Fibroblast of lung (primary cell): ENCODE measurements at regions not wholly inside any gene's neighbourhood (a gene's known extent, or its start where the extent isn't known, plus 50 kb on each side); places are given as distances from the start of the nearest gene placed in this dataset.

Source experiments
- DNase-seq, 2 donors: peaks; one replicate each; pipeline versions ENCODE4 v3.0.0 to v3.0.0-alpha.2; 2010; ENCODE audit warnings: low read depth in 2 of 2
- H2AFZ ChIP-seq: 2 replicates; pipeline ENCODE4 v1.5.1; 2012; ENCODE audit warnings: low read length, control low read depth, inconsistent platforms
- H3K27ac ChIP-seq: 2 replicates; pipeline ENCODE4 v1.5.1; 2011; ENCODE audit warnings: low read length, control low read depth; ENCODE audit not compliant: insufficient read depth
- H3K27me3 ChIP-seq: 2 replicates; pipeline ENCODE4 v1.5.1; 2011; ENCODE audit warnings: mild to moderate bottlenecking, low read length; ENCODE audit not compliant: control insufficient read depth, insufficient read depth
- H3K36me3 ChIP-seq: 2 replicates; pipeline ENCODE4 v1.5.1; 2011; ENCODE audit warnings: low read length; ENCODE audit not compliant: control insufficient read depth, insufficient read depth
- H3K4me1 ChIP-seq: 2 replicates; pipeline ENCODE4 v1.5.1; 2011; ENCODE audit warnings: low read length; ENCODE audit not compliant: control insufficient read depth, insufficient read depth; ENCODE audit errors: extremely low read depth
- H3K4me2 ChIP-seq: 2 replicates; pipeline ENCODE4 v1.5.1; 2011; ENCODE audit warnings: low read length, control low read depth; ENCODE audit not compliant: insufficient read depth; ENCODE audit errors: extremely low read depth
- H3K4me3 ChIP-seq, 4 experiments: fragments of 200-600 bp in 1 of 4; sonication (generic) in 1 of 4; replicated peaks in 1 of 4; 2 replicates each; pipeline ENCODE4 v1.5.1; 2011 to 2016; ENCODE audit warnings: low read length in 4 of 4, low read depth in 3 of 4, mild to moderate bottlenecking in 3 of 4, control low read depth in 2 of 4, inconsistent platforms in 1 of 4, mixed read lengths in 1 of 4; ENCODE audit not compliant: insufficient read depth in 1 of 4; ENCODE audit errors: control extremely low read depth in 1 of 4
- H3K79me2 ChIP-seq: 2 replicates; pipeline ENCODE4 v1.5.1; 2012; ENCODE audit warnings: mild to moderate bottlenecking, low read length, inconsistent platforms; ENCODE audit not compliant: control insufficient read depth, insufficient read depth
- H3K9ac ChIP-seq: 2 replicates; pipeline ENCODE4 v1.5.1; 2011; ENCODE audit warnings: mild to moderate bottlenecking, low read length, control low read depth; ENCODE audit not compliant: insufficient read depth
- H3K9me3 ChIP-seq: 2 replicates; pipeline ENCODE4 v1.5.1; 2012; ENCODE audit warnings: low read depth, low read length; ENCODE audit not compliant: control insufficient read depth, insufficient read depth
- H4K20me1 ChIP-seq: 2 replicates; pipeline ENCODE4 v1.5.1; 2011; ENCODE audit warnings: low read length; ENCODE audit not compliant: control insufficient read depth, insufficient read depth; ENCODE audit errors: extremely low read depth
- CTCF ChIP-seq, 2 donors: IDR thresholded peaks in 1 of 2; conservative IDR thresholded peaks in 1 of 2; 1 replicate in 1 of 2; 2 replicates in 1 of 2; pipeline ENCODE4 v1.5.1; 2011 to 2012; ENCODE audit warnings: low read length in 2 of 2, control low read depth in 1 of 2, inconsistent platforms in 1 of 2, low read depth in 1 of 2, mild to moderate bottlenecking in 1 of 2
- EZH2 ChIP-seq: IDR thresholded peaks from 2 replicates; pipeline ENCODE4 v1.5.1; 2012; ENCODE audit warnings: low read length, control low read depth, mild to moderate bottlenecking; ENCODE audit errors: missing control alignments

- Histone ChIP-seq H3K4me2 (no peak overlapping the region), H3K4me3 (no peak overlapping the region), H3K4me1 (no peaks in the 10 kb centered on the region), H3K27me3 (no peaks in the 10 kb centered on the region), H4K20me1 (no peaks in the 10 kb centered on the region), H3K27ac (no peak overlapping the region), H3K79me2 (no peaks in the 10 kb centered on the region), H3K36me3 (no peaks in the 10 kb centered on the region), H2AFZ (no peak overlapping the region), H3K9me3 (no peaks in the 10 kb centered on the region), H3K9ac (no peak overlapping the region)
- no peak for TF ChIP-seq EZH2
- TF ChIP-seq CTCF (conservative IDR thresholded peaks at IDR 0.05 in 1 of 2, IDR thresholded peaks at IDR 0.05 in 1 of 2; ENCODE audit: low read depth in 1 of 2, low read length in 2 of 2): no peak
- no peak for DNase-seq
Measured at GRCh38 chr5:51156222-51156621, 227.0 kb upstream of the ISL1 start.

- Histone ChIP-seq H3K9me3 (no peaks in the 10 kb centered on the region), H3K27ac (no peak overlapping the region), H3K4me1 (no peaks in the 10 kb centered on the region), H3K36me3 (no peaks in the 10 kb centered on the region), H4K20me1 (no peaks in the 10 kb centered on the region), H3K79me2 (no peaks in the 10 kb centered on the region), H2AFZ (no peak overlapping the region), H3K27me3 (no peaks in the 10 kb centered on the region), H3K9ac (no peak overlapping the region), H3K4me3 (no peak overlapping the region), H3K4me2 (no peak overlapping the region)
- TF ChIP-seq CTCF (conservative IDR thresholded peaks at IDR 0.05 in 1 of 2, IDR thresholded peaks at IDR 0.05 in 1 of 2; ENCODE audit: low read depth in 1 of 2, low read length in 2 of 2) (no peak), EZH2 (no peak)
- DNase-seq: no peak
Measured at GRCh38 chr5:51156838-51157237, 226.4 kb upstream of the ISL1 start.

- H3K4me3 ChIP-seq: no peak overlapping the region
- H3K27ac ChIP-seq: no peak overlapping the region
- no peaks in the 10 kb centered on the region for H3K27me3 ChIP-seq
- H3K9ac ChIP-seq: no peak overlapping the region
- H3K4me1 ChIP-seq: no peaks in the 10 kb centered on the region
- no peak overlapping the region for H3K4me2 ChIP-seq
- no peak for TF ChIP-seq EZH2
- no peak overlapping the region for H2AFZ ChIP-seq
- H4K20me1 ChIP-seq: no peaks in the 10 kb centered on the region
- H3K79me2 ChIP-seq: no peaks in the 10 kb centered on the region
- no peaks in the 10 kb centered on the region for H3K9me3 ChIP-seq
- no peak for DNase-seq
- no peaks in the 10 kb centered on the region for H3K36me3 ChIP-seq
Measured at GRCh38 chr5:51159164-51159563, 224.1 kb upstream of the ISL1 start.
